HG03378 (cell line): ENCODE measurements at regions not wholly inside any gene's neighbourhood (a gene's known extent, or its start where the extent isn't known, plus 50 kb on each side); places are given as distances from the start of the nearest gene placed in this dataset.

Experiments used
- ATAC-seq: cut with Tn5 transposase; IDR thresholded peaks from one replicate; pipeline ENCODE4 v1.9.1; 2021; ENCODE audit warnings: mild to moderate bottlenecking, moderate library complexity; ENCODE audit not compliant: unreplicated experiment

- ATAC-seq: no peak
Measured at GRCh38 chr7:46168671-46169383, 247.8 kb upstream of the IGFBP3 start.

- no peak for ATAC-seq
Measured at GRCh38 chr7:46168231-46168630, 247.2 kb upstream of the IGFBP3 start.

- ATAC-seq: no peak
Measured at GRCh38 chr7:46165276-46165675, 244.2 kb upstream of the IGFBP3 start.

GRCh38 chr7:46164629-46165028 lies 243.6 kb upstream of the IGFBP3 start:
- no peak for ATAC-seq

GRCh38 chr7:46163246-46163645 lies 242.2 kb upstream of the IGFBP3 start:
- ATAC-seq: no peak

- ATAC-seq: no peak
Measured at GRCh38 chr7:46162609-46163008, 241.5 kb upstream of the IGFBP3 start.

GRCh38 chr7:46160861-46161260 lies 239.8 kb upstream of the IGFBP3 start:
- ATAC-seq: no peak

GRCh38 chr7:46157931-46158330 lies 236.9 kb upstream of the IGFBP3 start:
- ATAC-seq: no peak

GRCh38 chr7:46157404-46157803 lies 236.3 kb upstream of the IGFBP3 start:
- no peak for ATAC-seq

- no peak for ATAC-seq
Measured at GRCh38 chr7:46156853-46157252, 235.8 kb upstream of the IGFBP3 start.

GRCh38 chr7:46156086-46156485 lies 235.0 kb upstream of the IGFBP3 start:
- no peak for ATAC-seq

- no peak for ATAC-seq
Measured at GRCh38 chr7:46155367-46155766, 234.3 kb upstream of the IGFBP3 start.

GRCh38 chr7:46153951-46154787 lies 233.1 kb upstream of the IGFBP3 start:
- ATAC-seq: no peak

- no peak for ATAC-seq
Measured at GRCh38 chr7:46153583-46153950, 232.5 kb upstream of the IGFBP3 start.

- ATAC-seq: no peak
Measured at GRCh38 chr7:46152696-46153095, 231.6 kb upstream of the IGFBP3 start.

GRCh38 chr7:46150721-46151120 lies 229.6 kb upstream of the IGFBP3 start:
- no peak for ATAC-seq

GRCh38 chr7:46150202-46150601 lies 229.1 kb upstream of the IGFBP3 start:
- ATAC-seq: no peak

GRCh38 chr7:46147871-46148270 lies 226.8 kb upstream of the IGFBP3 start:
- no peak for ATAC-seq

GRCh38 chr7:46146454-46147255 lies 225.6 kb upstream of the IGFBP3 start:
- no peak for ATAC-seq

- ATAC-seq: no peak
Measured at GRCh38 chr7:46145412-46145811, 224.3 kb upstream of the IGFBP3 start.
